ENCODE measurements at regions not wholly inside any gene's neighbourhood (a gene's known extent, or its start where the extent isn't known, plus 50 kb on each side); places are given as distances from the start of the nearest gene placed in this dataset.
"Not testable (repeated sequence)": the region's sequence is repeated elsewhere in the genome, so short reads cannot be mapped to it uniquely, and the experiment has no call there.

DNA sequence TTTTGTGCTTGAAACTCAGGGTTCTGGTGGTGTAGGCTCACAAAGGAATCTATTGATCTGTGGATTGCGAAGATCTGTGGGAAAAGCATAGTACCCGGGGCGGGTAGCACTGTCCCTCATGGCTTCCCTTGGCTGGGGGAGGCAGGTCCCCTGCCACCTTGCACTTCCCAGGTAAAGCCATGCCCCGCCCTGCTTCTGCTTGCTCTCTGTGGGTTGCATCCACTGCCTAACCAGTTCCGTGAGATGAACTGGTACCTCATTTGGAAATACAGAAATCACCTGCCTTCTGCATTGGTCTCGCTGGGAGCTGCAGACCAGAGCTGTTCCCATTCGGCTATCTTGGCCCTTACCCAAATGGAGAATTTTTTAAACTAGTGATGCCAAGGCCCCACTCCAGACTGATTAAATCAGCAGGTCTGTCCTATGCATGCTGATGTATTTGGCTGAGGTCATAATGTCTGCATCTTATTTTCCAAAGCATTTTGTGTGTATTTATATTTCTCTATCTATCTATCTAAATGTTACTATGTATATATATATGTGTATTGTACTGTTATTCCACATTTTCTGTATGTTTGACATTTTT, 65.5 kb upstream of the SLC7A14 start:
- DNase-seq (ENCODE audit: low spot score): no peak

DNA sequence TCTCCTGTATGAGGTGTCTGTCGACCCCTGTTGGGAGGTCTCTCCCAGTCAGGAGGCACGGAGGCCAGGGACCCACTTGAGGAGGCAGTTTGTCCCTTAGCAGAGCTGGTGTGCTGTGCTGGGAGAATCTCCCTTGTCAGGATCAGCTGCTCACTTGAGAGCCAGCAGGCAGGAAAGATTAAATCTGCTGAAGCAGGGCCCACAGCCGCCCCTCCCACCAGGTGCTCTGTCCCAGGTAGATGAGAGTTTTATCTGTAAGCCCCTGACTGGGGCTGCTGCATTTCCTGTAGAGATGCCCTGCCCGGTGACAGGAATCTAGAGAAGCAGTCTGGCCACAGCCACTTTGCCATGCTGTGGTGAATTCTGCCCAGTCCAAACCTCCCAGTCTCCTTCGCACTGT, 64.7 kb upstream of the SLC7A14 start:
- not testable (repeated sequence) for DNase-seq (ENCODE audit: low spot score)

DNA sequence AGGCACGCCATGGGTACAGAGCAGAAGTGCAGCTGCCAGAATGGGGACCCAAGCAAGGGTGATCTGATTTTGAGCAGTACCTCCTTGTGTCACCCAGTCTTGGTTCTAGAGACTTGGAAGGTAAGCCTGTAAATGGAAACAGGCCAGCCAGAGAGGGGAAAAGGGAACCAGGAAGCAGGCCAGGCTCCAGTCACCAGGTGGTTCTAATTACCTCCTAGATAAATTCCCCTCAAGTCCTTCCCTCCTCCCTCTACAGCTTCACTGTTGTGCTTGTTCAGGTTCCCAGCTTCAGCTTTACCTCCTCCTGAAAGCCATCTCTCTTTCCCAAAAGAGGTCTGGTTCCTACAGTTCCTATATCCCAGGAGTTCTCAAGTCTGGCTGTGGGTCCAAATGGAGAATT, 58.8 kb upstream of the SLC7A14 start:
- no peak for DNase-seq (ENCODE audit: low spot score)

DNA sequence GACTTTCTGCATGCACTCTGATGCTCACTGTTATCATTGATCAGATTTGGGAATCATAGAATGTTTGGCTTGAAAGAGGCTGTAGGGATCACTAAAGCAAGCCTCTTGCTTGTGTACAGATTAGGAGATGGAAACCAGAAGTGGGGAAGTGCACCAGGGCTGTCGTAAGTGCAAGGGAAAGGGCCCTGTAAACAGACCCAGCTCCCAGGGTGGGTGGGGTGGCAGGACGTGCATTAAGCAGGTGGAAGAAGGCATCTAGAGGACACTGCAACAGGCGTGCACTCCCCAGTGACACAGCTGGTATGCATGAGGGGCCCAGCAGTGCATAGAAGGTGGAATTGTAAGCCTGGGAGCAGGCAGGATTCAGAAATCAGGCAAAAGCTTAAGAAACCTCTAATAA, 58.0 kb upstream of the SLC7A14 start:
- no peak for DNase-seq (ENCODE audit: low spot score)

DNA sequence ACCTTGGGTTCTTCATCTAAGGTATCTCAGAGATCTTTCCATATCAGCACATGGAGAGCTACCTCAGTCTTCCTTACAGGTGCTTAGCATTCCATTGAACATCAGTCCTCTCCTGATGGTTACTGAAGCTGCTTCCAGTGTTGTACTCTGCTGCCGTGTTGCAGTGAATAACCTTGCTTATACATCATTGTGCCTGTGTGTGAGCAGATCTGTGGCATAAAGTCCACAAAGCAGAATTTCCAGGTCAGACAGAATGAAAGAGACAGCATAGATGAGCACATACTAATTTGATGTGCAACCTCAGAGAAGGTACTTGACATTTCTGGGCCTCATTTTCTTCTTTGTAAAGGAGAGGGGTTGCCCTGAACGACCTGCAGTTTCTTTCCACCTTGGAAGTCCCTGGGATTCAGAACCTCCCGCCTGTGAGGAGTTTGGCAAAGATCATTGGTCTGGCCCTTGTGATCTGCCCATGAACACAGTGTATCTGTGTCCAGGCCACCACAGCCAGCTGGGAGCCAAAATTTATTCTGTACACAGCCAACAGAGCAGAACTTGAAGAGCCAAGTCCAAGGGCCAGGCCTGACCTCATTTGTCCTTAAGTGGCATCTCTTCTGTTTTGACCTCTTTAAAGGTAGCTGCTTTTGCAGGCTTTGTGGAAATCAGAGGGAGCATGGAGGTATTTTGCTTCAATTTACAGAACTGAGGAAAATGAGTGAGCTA, 57.2 kb upstream of the SLC7A14 start:
- DNase-seq (ENCODE audit: low spot score): no peak

DNA sequence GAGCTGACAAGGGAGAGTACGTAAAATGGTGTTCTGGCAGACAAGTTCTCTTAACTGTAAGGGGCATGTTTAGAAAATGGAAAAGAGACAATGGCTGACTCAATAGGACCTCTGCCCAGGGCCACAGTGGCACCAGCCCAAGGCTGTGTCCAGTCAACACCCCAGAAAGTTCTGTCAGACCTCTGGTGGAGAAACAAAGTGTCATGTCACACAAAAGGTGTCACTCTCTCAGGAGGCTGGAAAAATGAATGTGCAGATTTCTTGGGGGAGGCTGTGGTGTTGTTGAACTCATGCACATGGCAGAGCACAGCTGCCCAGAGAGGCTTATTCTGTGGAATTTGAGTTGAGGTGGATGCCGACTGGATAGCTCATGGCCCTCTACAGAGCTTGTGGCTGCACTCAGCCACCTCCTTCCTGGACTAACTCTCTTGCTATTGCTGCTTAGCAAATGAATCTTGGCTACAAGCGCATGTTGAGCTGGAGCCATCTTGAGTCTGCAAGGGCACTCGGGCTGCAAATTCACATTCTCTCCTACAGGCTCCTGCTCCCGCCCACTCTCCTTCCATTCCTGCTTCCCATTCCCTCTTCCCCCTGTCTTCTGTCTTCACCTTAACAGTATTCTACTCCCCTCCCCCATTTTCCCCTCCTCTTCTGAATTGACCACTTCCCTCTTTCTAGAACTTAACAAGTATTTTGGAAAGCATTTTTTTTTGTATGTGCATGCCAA, 55.8 kb upstream of the SLC7A14 start:
- no peak for DNase-seq (ENCODE audit: low spot score)

DNA sequence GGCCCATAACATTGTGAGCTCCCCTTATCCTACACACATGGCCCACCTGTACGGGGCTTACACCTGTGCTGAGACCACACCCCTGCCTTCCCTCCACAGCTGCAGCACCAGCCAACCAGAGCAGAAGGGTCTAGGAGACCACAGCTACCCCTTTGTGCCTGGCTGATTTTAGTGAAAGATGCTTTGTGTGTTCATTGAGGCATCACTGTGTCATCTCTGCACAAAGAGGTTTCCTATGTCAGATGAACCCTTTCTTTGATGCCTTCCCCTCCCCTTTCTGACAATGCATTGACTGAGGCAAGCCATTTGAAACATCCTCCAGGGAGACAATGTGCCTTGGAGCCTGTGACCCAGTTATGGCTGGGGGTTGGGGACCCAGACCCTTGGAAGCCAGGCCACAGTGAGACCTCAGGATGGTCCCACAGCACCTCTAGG, 54.9 kb upstream of the SLC7A14 start:
- no peak for DNase-seq (ENCODE audit: low spot score)

DNA sequence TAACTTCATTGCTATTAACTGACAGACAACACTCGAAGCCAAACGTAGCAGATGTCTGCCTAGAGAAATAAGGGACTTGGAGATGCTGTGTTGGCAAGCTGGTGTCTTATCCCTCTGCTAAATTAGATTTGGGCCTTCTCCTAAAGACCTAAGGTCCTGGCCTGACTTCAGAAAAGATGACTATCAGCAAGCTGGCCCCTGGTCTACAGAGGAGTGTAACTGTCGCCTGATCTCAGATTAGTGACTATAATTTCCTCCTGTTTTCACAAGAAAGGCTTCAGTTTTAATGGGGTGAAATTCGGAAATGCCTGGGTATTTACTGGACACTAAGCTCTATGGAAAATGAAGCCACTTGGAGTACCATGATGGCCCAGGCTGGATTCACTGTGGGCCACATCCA, 53.1 kb upstream of the SLC7A14 start:
- no peak for DNase-seq (ENCODE audit: low spot score)

DNA sequence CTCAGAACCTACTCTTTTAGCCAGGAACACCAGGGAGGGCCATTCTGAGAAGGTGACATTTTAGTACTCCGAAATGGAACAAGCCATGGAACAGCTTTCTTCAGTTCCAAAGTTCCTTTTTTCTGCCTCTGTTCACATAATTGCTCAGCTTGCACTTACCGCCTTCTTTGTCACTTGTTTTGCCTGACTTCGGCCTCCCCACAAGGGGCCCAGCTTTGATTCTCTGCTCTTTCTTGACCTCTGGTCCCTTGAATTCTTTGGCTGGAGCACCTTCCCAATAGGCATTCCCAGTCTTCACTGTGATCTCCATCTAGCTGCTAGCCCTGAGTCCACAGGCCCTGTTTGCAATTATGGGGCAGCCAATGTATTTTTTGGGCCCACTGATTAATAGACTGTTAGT, 51.4 kb upstream of the SLC7A14 start:
- DNase-seq (ENCODE audit: low spot score): no peak

DNA sequence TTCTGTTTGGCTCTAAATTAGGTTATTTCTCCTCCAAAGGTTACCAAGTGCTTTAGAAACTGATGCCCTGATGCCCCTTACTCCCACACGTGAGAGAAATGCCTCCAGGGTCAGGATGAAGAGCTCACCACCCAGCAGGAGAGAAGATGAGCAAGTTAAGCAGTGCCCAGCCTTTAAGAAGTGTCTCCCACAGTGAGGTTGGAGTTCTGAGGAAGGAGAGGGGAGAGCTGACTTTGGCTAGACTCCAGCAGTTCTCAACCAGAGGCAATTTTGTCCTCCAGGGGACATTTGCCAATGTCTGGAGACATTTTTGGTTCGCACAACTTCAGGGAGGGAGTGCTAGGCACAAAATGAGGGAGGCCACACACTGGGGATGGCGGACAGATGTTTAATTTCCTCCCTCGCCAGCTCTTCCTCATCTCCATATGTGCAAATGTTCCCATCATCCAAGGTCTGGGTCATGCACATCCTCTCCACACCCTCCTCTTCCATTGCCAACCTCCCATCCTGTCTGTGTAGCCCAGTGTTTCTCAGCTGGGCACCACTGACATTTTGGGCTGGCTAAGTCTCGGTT, 50.6 kb upstream of the SLC7A14 start:
- no peak for DNase-seq (ENCODE audit: low spot score)

All from LoVo (cell line).